Non-pigmented ciliary epithelial cell (primary cell): ENCODE measurements at regions not wholly inside any gene's neighbourhood (a gene's known extent, or its start where the extent isn't known, plus 50 kb on each side); places are given as distances from the start of the nearest gene placed in this dataset.

Experiments used
- DNase-seq: peaks from one replicate; pipeline ENCODE4 v3.0.0-alpha.2; 2010; ENCODE audit warnings: low read depth

DNA sequence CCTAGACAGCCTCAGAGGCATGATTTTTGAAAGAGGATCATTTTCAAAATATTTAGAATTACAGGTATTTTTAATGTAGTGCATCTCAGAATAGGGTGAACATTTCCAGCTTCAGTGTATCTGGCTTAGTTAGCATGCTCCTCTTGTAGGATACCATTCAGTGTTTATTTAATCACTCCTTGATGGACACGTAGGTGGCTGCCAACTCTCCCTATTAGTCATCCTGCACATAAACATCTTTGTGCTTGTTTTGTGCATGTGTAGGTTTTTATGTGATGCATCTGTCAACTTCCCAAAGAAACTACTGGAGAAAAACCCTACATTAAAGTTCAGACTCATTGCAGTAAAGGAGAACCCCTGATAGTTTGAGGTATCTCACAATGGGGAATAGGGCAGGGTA is 52.5 kb upstream of the RBM19 start:
- no peak for DNase-seq
